HUES48 (cell line): ENCODE measurements at regions not wholly inside any gene's neighbourhood (a gene's known extent, or its start where the extent isn't known, plus 50 kb on each side); places are given as distances from the start of the nearest gene placed in this dataset.

ENCODE experiments used
- H3K27ac ChIP-seq: one replicate; pipeline ENCODE4 v1.7.0; 2013; ENCODE audit warnings: low read depth, low read length, inconsistent platforms
- H3K27me3 ChIP-seq: 2 replicates; pipeline ENCODE4 v1.6.1; 2013; ENCODE audit warnings: mild to moderate bottlenecking, low read length; ENCODE audit not compliant: control insufficient read depth, insufficient read depth
- H3K36me3 ChIP-seq: 2 replicates; pipeline ENCODE4 v1.6.1; 2013; ENCODE audit warnings: low read length; ENCODE audit not compliant: control insufficient read depth, insufficient read depth
- H3K4me1 ChIP-seq: 2 replicates; pipeline ENCODE4 v1.6.1; 2013; ENCODE audit warnings: mild to moderate bottlenecking, low read length; ENCODE audit not compliant: control insufficient read depth, insufficient read depth
- H3K4me3 ChIP-seq: 2 replicates; pipeline ENCODE4 v1.5.1; 2013; ENCODE audit warnings: mild to moderate bottlenecking, low read depth, low read length
- H3K9ac ChIP-seq: 2 replicates; pipeline ENCODE4 v1.6.1; 2013; ENCODE audit warnings: mild to moderate bottlenecking, low read depth, low read length, moderate library complexity
- H3K9me3 ChIP-seq: 2 replicates; pipeline ENCODE4 v1.6.1; 2013; ENCODE audit warnings: low read length; ENCODE audit not compliant: control insufficient read depth, insufficient read depth

GRCh38 chr12:130086248-130086647, 76.0 kb upstream of the FZD10 start:
- peaks cover 17% of the 10 kb centered on the region; the same call in 1 of the 2 replicates for H3K4me1 ChIP-seq
- no peak overlapping the region for H3K4me3 ChIP-seq
- H3K9me3 ChIP-seq, result no peaks in the 10 kb centered on the region
- no peaks in the 10 kb centered on the region for H3K36me3 ChIP-seq
- no peak overlapping the region for H3K9ac ChIP-seq
- H3K27me3 ChIP-seq, result peaks cover 51% of the 10 kb centered on the region
- no peak overlapping the region for H3K27ac ChIP-seq

- Histone ChIP-seq H3K9me3 (no peaks in the 10 kb centered on the region), H3K27ac (no peak overlapping the region), H3K9ac (no peak overlapping the region), H3K4me3 (no peak overlapping the region), H3K4me1 (peaks cover 17% of the 10 kb centered on the region; the same call in 1 of the 2 replicates), H3K27me3 (peaks cover 46% of the 10 kb centered on the region), H3K36me3 (no peaks in the 10 kb centered on the region)
These were observed 75.5 kb upstream of the FZD10 start for GRCh38 chr12:130086797-130087196.

- Histone ChIP-seq H3K27ac (no peak overlapping the region), H3K36me3 (no peaks in the 10 kb centered on the region), H3K9me3 (no peaks in the 10 kb centered on the region), H3K9ac (no peak overlapping the region), H3K27me3 (peaks cover 46% of the 10 kb centered on the region), H3K4me1 (peaks cover 17% of the 10 kb centered on the region; the same call in 1 of the 2 replicates), H3K4me3 (no peak overlapping the region)
These were observed 75.0 kb upstream of the FZD10 start for GRCh38 chr12:130087222-130087621.

- Histone ChIP-seq H3K4me3 (no peak overlapping the region), H3K27me3 (peaks cover 40% of the 10 kb centered on the region), H3K4me1 (peaks cover 17% of the 10 kb centered on the region; the same call in 1 of the 2 replicates)
These were observed 73.8 kb upstream of the FZD10 start for GRCh38 chr12:130088504-130088903.

GRCh38 chr12:130090542-130090941, 71.7 kb upstream of the FZD10 start:
- Histone ChIP-seq H3K9ac (no peak overlapping the region), H3K27me3 (peaks cover 27% of the 10 kb centered on the region), H3K27ac (no peak overlapping the region), H3K9me3 (no peaks in the 10 kb centered on the region), H3K4me1 (peaks cover 17% of the 10 kb centered on the region; the same call in 1 of the 2 replicates), H3K36me3 (no peaks in the 10 kb centered on the region), H3K4me3 (no peak overlapping the region)

More at GRCh38 chr12:130088504-130088903, 73.8 kb upstream of the FZD10 start:
- H3K9ac ChIP-seq, result no peak overlapping the region
- H3K9me3 ChIP-seq, result no peaks in the 10 kb centered on the region
- H3K27ac ChIP-seq, result no peak overlapping the region
- H3K36me3 ChIP-seq, result no peaks in the 10 kb centered on the region

- H3K27me3 ChIP-seq, result peaks cover 16% of the 10 kb centered on the region
- H3K27ac ChIP-seq, result no peak overlapping the region
- H3K36me3 ChIP-seq, result no peaks in the 10 kb centered on the region
- no peak overlapping the region for H3K4me3 ChIP-seq
- H3K4me1 ChIP-seq, result no peaks in the 10 kb centered on the region
- no peaks in the 10 kb centered on the region for H3K9me3 ChIP-seq
- no peak overlapping the region for H3K9ac ChIP-seq
These were observed 68.9 kb upstream of the FZD10 start for GRCh38 chr12:130093380-130093779.

GRCh38 chr12:130097342-130097741, 64.9 kb upstream of the FZD10 start:
- H3K4me3 ChIP-seq, result no peak overlapping the region
- H3K27ac ChIP-seq, result no peak overlapping the region
- peaks cover 9% of the 10 kb centered on the region; the same call in 1 of the 2 replicates for H3K4me1 ChIP-seq
- H3K36me3 ChIP-seq, result no peaks in the 10 kb centered on the region
- no peaks in the 10 kb centered on the region for H3K9me3 ChIP-seq
- H3K9ac ChIP-seq, result no peak overlapping the region
- H3K27me3 ChIP-seq, result peaks cover 32% of the 10 kb centered on the region

- Histone ChIP-seq H3K27ac (no peak overlapping the region), H3K4me1 (peaks cover 9% of the 10 kb centered on the region; the same call in 1 of the 2 replicates), H3K4me3 (no peak overlapping the region), H3K9ac (no peak overlapping the region), H3K36me3 (no peaks in the 10 kb centered on the region), H3K9me3 (no peaks in the 10 kb centered on the region), H3K27me3 (peaks cover 33% of the 10 kb centered on the region)
These were observed 64.4 kb upstream of the FZD10 start for GRCh38 chr12:130097798-130098255.

GRCh38 chr12:130098301-130099005, 63.8 kb upstream of the FZD10 start:
- H3K36me3 ChIP-seq, result no peaks in the 10 kb centered on the region
- H3K9ac ChIP-seq, result no peak overlapping the region
- peaks cover 33% of the 10 kb centered on the region for H3K27me3 ChIP-seq
- H3K9me3 ChIP-seq, result no peaks in the 10 kb centered on the region
- no peak overlapping the region for H3K4me3 ChIP-seq
- peaks cover 9% of the 10 kb centered on the region; the same call in 1 of the 2 replicates for H3K4me1 ChIP-seq
- no peak overlapping the region for H3K27ac ChIP-seq

- peaks cover 52% of the 10 kb centered on the region for H3K27me3 ChIP-seq
- H3K9ac ChIP-seq, result no peak overlapping the region
- H3K36me3 ChIP-seq, result no peaks in the 10 kb centered on the region
- no peak overlapping the region for H3K27ac ChIP-seq
- H3K4me1 ChIP-seq, result peaks cover 15% of the 10 kb centered on the region
- H3K4me3 ChIP-seq, result no peak overlapping the region
- H3K9me3 ChIP-seq, result no peaks in the 10 kb centered on the region
These were observed 61.5 kb upstream of the FZD10 start for GRCh38 chr12:130100634-130101362.

GRCh38 chr12:130101370-130101769, 60.9 kb upstream of the FZD10 start:
- Histone ChIP-seq H3K4me3 (no peak overlapping the region), H3K27ac (no peak overlapping the region), H3K36me3 (no peaks in the 10 kb centered on the region), H3K9ac (no peak overlapping the region), H3K4me1 (peaks cover 15% of the 10 kb centered on the region), H3K27me3 (peaks cover 54% of the 10 kb centered on the region), H3K9me3 (no peaks in the 10 kb centered on the region)
